GDM1 (cell line): ENCODE measurements at regions not wholly inside any gene's neighbourhood (a gene's known extent, or its start where the extent isn't known, plus 50 kb on each side); places are given as distances from the start of the nearest gene placed in this dataset.
"Not testable (repeated sequence)": the region's sequence is repeated elsewhere in the genome, so short reads cannot be mapped to it uniquely, and the experiment has no call there.

Source experiments
- DNase-seq: peaks from one replicate; lab custom pipeline; 2025; lab: John Stamatoyannopoulos, UW

GRCh38 chr5:123717139-123717538 is 205.2 kb downstream of the CSNK1G3 start:
- DNase-seq = no peak

GRCh38 chr5:123710031-123710430 is 198.1 kb downstream of the CSNK1G3 start:
- no peak for DNase-seq

GRCh38 chr5:123709422-123709821 is 197.4 kb downstream of the CSNK1G3 start:
- DNase-seq = no peak

GRCh38 chr5:123708074-123708806 is 196.3 kb downstream of the CSNK1G3 start:
- no peak for DNase-seq

- no peak for DNase-seq
These were observed 194.6 kb downstream of the CSNK1G3 start for GRCh38 chr5:123706531-123706930.

GRCh38 chr5:123705741-123706140 is 193.8 kb downstream of the CSNK1G3 start:
- no peak for DNase-seq

GRCh38 chr5:123701511-123702200 is 189.7 kb downstream of the CSNK1G3 start:
- no peak for DNase-seq

GRCh38 chr5:123700624-123701287 is 188.8 kb downstream of the CSNK1G3 start:
- no peak for DNase-seq

GRCh38 chr5:123699571-123699970 is 187.6 kb downstream of the CSNK1G3 start:
- no peak for DNase-seq

- not testable (repeated sequence) for DNase-seq
These were observed 187.0 kb downstream of the CSNK1G3 start for GRCh38 chr5:123698937-123699336.

GRCh38 chr5:123696921-123697341 is 185.0 kb downstream of the CSNK1G3 start:
- no peak for DNase-seq

GRCh38 chr5:123690821-123691220 is 178.8 kb downstream of the CSNK1G3 start:
- DNase-seq = no peak

GRCh38 chr5:123681061-123681460 is 169.1 kb downstream of the CSNK1G3 start:
- DNase-seq = no peak

- no peak for DNase-seq
These were observed 161.1 kb downstream of the CSNK1G3 start for GRCh38 chr5:123673107-123673506.

GRCh38 chr5:123671711-123672456 is 159.9 kb downstream of the CSNK1G3 start:
- DNase-seq = no peak

GRCh38 chr5:123671042-123671441 is 159.1 kb downstream of the CSNK1G3 start:
- no peak for DNase-seq
